Suprapubic skin (tissue), 4 donors: ENCODE measurements at regions not wholly inside any gene's neighbourhood (a gene's known extent, or its start where the extent isn't known, plus 50 kb on each side); places are given as distances from the start of the nearest gene placed in this dataset.

Source experiments
- DNase-seq, 2 donors: peaks; one replicate each; pipeline ENCODE4 v3.0.0-alpha.2; 2019; ENCODE audit warnings: low spot score in 2 of 2
- H3K27ac ChIP-seq: fragments of 200-600 bp; sonication (generic); one replicate; pipeline ENCODE4 v1.5.1; 2019
- H3K27me3 ChIP-seq: fragments of 200-600 bp; sonication (generic); one replicate; pipeline ENCODE4 v1.5.1; 2019
- H3K36me3 ChIP-seq: fragments of 200-600 bp; sonication (generic); one replicate; pipeline ENCODE4 v1.5.1; 2019
- H3K4me1 ChIP-seq: fragments of 200-600 bp; sonication (generic); one replicate; pipeline ENCODE4 v1.5.1; 2019
- H3K4me3 ChIP-seq: fragments of 200-600 bp; sonication (generic); one replicate; pipeline ENCODE4 v1.5.1; 2019; ENCODE audit warnings: mild to moderate bottlenecking
- H3K9me3 ChIP-seq: fragments of 200-600 bp; sonication (generic); one replicate; pipeline ENCODE4 v1.5.1; 2019
- CTCF ChIP-seq, 2 donors: fragments of 200-600 bp in 1 of 2; fragments of 450-650 bp in 1 of 2; sonication (generic) in 1 of 2; IDR thresholded peaks; one replicate each; pipeline ENCODE4 v1.5.1; 2016 to 2019; ENCODE audit warnings: antibody characterized with exemption in 2 of 2, mild to moderate bottlenecking in 1 of 2, moderate library complexity in 1 of 2
- EP300 ChIP-seq: sonication (generic); formaldehyde crosslinking; IDR thresholded peaks from one replicate; pipeline ENCODE4 v1.6.1; 2017; ENCODE audit warnings: antibody characterized with exemption
- POLR2A ChIP-seq, 2 donors: fragments of 450-650 bp; IDR thresholded peaks; one replicate each; pipeline ENCODE4 v1.6.1; 2017; ENCODE audit warnings: antibody characterized with exemption in 2 of 2, mild to moderate bottlenecking in 2 of 2, moderate library complexity in 2 of 2
- POLR2AphosphoS5 ChIP-seq, 3 donors: sonication (generic); formaldehyde crosslinking; IDR thresholded peaks; one replicate each; pipeline ENCODE4 v1.6.1; 2017; ENCODE audit warnings: antibody characterized with exemption in 3 of 3
- WGBS: methylation state at CpG from one replicate; pipeline ENCODE4 v1.1.5; 2018; 5-methylcytosine and 5-hydroxymethylcytosine counted together

- Histone ChIP-seq H3K4me1 (peaks cover 16% of the 10 kb centered on the region), H3K27me3 (no peaks in the 10 kb centered on the region), H3K36me3 (no peaks in the 10 kb centered on the region), H3K27ac (no peak overlapping the region), H3K4me3 (no peak overlapping the region), H3K9me3 (no peaks in the 10 kb centered on the region)
- TF ChIP-seq EP300 (no peak), CTCF (IDR thresholded peaks at IDR 0.05) (no peak), POLR2AphosphoS5 (IDR thresholded peaks at IDR 0.05) (no peak), POLR2A (IDR thresholded peaks at IDR 0.05) (no peak)
- 83% methylated on average over 3 of the region's 3 CpGs for WGBS
- no peak for DNase-seq
These were observed 114.9 kb downstream of the QPCT start for GRCh38 chr2:37459095-37459981.

- Histone ChIP-seq H3K27ac (no peak overlapping the region), H3K36me3 (no peaks in the 10 kb centered on the region), H3K4me3 (no peak overlapping the region), H3K27me3 (no peaks in the 10 kb centered on the region), H3K9me3 (no peaks in the 10 kb centered on the region), H3K4me1 (peaks cover 19% of the 10 kb centered on the region)
- WGBS = 95% methylated on average over 2 of the region's 2 CpGs
- no peak for TF ChIP-seq POLR2A (IDR thresholded peaks at IDR 0.05)
- DNase-seq = no peak
These were observed 116.4 kb downstream of the QPCT start for GRCh38 chr2:37460896-37461229.

DNA sequence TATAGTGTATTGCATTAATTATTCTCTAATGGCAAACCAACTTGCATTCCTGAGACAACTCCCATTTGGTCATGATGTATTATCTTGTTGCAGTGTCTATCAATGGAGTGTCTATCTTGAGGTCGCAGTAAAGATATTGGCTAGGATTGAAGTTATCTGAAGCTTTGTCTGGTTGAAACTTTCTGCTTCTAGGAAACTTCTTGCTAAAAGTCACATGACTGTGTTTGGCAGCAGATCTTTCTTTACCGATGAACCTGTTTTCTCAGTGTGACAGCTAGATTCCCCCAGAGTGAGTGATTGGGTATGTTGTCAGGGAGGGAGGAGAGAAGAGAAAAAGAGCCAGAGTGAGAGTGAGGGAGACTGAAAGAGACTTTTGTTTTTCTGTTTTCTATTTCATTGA is 119.6 kb downstream of the QPCT start:
- no peaks in the 10 kb centered on the region for H3K36me3 ChIP-seq
- peaks cover 8% of the 10 kb centered on the region for H3K4me1 ChIP-seq
- H3K27me3 ChIP-seq = no peaks in the 10 kb centered on the region
- WGBS = 31% methylated on average over 2 of the region's 2 CpGs
- TF ChIP-seq CTCF (IDR thresholded peaks at IDR 0.05) (no peak), POLR2A (IDR thresholded peaks at IDR 0.05) (no peak), EP300 (no peak), POLR2AphosphoS5 (IDR thresholded peaks at IDR 0.05) (no peak)
- H3K27ac ChIP-seq = no peak overlapping the region
- no peaks in the 10 kb centered on the region for H3K9me3 ChIP-seq
- DNase-seq = no peak
- H3K4me3 ChIP-seq = no peak overlapping the region

GRCh38 chr2:37466533-37467222 is 122.2 kb downstream of the QPCT start:
- WGBS = 77% methylated on average over 1 of the region's 1 CpG
- DNase-seq = no peak
- H3K9me3 ChIP-seq = no peaks in the 10 kb centered on the region
- H3K27ac ChIP-seq = no peak overlapping the region
- H3K27me3 ChIP-seq = no peaks in the 10 kb centered on the region
- no peak for TF ChIP-seq POLR2A (IDR thresholded peaks at IDR 0.05)
- H3K36me3 ChIP-seq = no peaks in the 10 kb centered on the region
- H3K4me1 ChIP-seq = peaks cover 5% of the 10 kb centered on the region
- no peak overlapping the region for H3K4me3 ChIP-seq

DNA sequence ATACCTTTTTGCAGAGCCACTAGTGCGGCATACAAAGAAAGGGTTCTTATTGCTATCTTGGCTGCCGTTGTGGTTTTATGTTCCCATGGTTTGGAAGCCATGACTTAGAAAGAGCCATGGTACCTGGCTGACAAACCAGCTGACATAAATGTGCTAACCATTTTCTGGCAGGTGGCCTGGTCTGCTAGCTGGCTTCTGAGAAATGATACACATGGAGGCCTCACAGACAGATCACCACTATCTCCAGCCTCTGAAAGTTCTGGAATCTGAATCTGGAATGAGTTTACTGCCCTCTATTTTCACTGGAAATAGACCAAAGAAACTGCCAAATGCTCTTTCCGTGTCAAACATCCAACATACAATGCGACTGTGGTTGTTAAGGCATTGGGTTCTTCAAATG is 123.7 kb downstream of the QPCT start:
- Histone ChIP-seq H3K4me1 (peaks cover 15% of the 10 kb centered on the region), H3K36me3 (no peaks in the 10 kb centered on the region), H3K27me3 (no peaks in the 10 kb centered on the region), H3K27ac (no peak overlapping the region), H3K4me3 (no peak overlapping the region), H3K9me3 (no peaks in the 10 kb centered on the region)
- TF ChIP-seq POLR2AphosphoS5 (IDR thresholded peaks at IDR 0.05) (no peak), POLR2A (IDR thresholded peaks at IDR 0.05) (no peak), EP300 (no peak), CTCF (IDR thresholded peaks at IDR 0.05) (no peak)
- 82% methylated on average over 4 of the region's 4 CpGs for WGBS
- no peak for DNase-seq

- H3K9me3 ChIP-seq = no peaks in the 10 kb centered on the region
- H3K27me3 ChIP-seq = no peaks in the 10 kb centered on the region
- H3K27ac ChIP-seq = no peak overlapping the region
- no peak for TF ChIP-seq POLR2A (IDR thresholded peaks at IDR 0.05)
- TF ChIP-seq EP300 = no peak
- TF ChIP-seq CTCF (IDR thresholded peaks at IDR 0.05) = no peak
- no peak for TF ChIP-seq POLR2AphosphoS5 (IDR thresholded peaks at IDR 0.05)
- H3K4me1 ChIP-seq = peaks cover 16% of the 10 kb centered on the region
- 64% methylated on average over 1 of the region's 1 CpG for WGBS
- no peak overlapping the region for H3K4me3 ChIP-seq
- H3K36me3 ChIP-seq = no peaks in the 10 kb centered on the region
- no peak for DNase-seq
These were observed 124.7 kb downstream of the QPCT start for GRCh38 chr2:37469126-37469525.
